Heart left ventricle (tissue), 13 donors: ENCODE measurements at regions not wholly inside any gene's neighbourhood (a gene's known extent, or its start where the extent isn't known, plus 50 kb on each side); places are given as distances from the start of the nearest gene placed in this dataset.

Experiments
- POLR2A ChIP-seq, 2 donors: fragments of 450-650 bp; IDR thresholded peaks; one replicate each; pipeline ENCODE4 v1.6.1; 2017; ENCODE audit warnings: antibody characterized with exemption in 2 of 2, mild to moderate bottlenecking in 2 of 2, moderate library complexity in 2 of 2
- TF ChIP-seq, protein P1 (sequence below), 12 donors: fragments of 200-600 bp; sonication (generic) in 4 of 12; IDR thresholded peaks; one replicate each; pipeline versions ENCODE4 v1.5.0 to v1.8.0; 2018 to 2022; ENCODE audit warnings: antibody characterized with exemption in 12 of 12, mild to moderate bottlenecking in 5 of 12
- donor health status: ischemic (EF 13 %, LVEDD 7.1; RV severe dilation, severe dysfunction).
- donor health status: DM: no; HTN: yes; CAD: no.
- donor health status: DM: no; HTN: no; CAD: no.
- donor health status: ischemic (EF 25% LVEDD 6.9; RV normal size, moderate dysfunction).
- donor health status: ischemic (EF 25% LVEDD 5.7; RV mildly dilated, moderate dysfunction).
- donor health status: ischemic (EF 35%, LVEDD 5.7; RV mildly dilated, moderate dysfunction).
- donor health status: nonischemic (EF 11% LVEDD 7.7; RV severe dilation, severe dysfunction).
- donor health status: DM: yes; HTN: yes; CAD: no.
- donor health status: PGD.
- donor health status: ischemic (EF 29% LVEDD 5.4; RV normal size, mild dysfunction).
- donor health status: nonischemic (EF 23%, LVEDD 6.1; RV moderate dilation, normal function).

DNA sequence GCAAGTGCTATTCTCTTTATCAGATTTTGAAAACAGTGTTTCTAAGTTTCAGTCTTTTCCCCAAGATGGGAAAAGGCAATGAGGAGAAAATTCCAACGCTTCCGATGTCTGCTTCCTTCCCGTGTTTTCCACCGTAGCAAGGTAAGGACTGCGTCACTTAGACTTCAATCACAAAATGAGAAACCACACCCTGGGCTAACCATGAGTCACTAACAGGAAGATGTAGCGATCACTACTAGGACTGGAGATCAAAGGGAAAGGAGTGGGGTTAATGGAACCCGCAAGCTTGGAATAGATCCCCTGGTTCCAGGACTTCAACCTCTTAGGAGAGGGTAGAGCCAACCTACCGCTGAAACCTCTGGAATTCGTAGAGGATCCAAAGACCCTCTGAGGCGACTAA lies 250.7 kb upstream of the ZFP42 start:
- TF ChIP-seq, protein P1, sequence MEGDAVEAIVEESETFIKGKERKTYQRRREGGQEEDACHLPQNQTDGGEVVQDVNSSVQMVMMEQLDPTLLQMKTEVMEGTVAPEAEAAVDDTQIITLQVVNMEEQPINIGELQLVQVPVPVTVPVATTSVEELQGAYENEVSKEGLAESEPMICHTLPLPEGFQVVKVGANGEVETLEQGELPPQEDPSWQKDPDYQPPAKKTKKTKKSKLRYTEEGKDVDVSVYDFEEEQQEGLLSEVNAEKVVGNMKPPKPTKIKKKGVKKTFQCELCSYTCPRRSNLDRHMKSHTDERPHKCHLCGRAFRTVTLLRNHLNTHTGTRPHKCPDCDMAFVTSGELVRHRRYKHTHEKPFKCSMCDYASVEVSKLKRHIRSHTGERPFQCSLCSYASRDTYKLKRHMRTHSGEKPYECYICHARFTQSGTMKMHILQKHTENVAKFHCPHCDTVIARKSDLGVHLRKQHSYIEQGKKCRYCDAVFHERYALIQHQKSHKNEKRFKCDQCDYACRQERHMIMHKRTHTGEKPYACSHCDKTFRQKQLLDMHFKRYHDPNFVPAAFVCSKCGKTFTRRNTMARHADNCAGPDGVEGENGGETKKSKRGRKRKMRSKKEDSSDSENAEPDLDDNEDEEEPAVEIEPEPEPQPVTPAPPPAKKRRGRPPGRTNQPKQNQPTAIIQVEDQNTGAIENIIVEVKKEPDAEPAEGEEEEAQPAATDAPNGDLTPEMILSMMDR (IDR thresholded peaks at IDR 0.05) = no peak
- no peak for TF ChIP-seq POLR2A (IDR thresholded peaks at IDR 0.05)
